Natural killer cell treated with Interleukin-12 subunit alpha and Interleukin-12 subunit beta and Interleukin-15 and Interleukin-18, amount 100 ng/mL, for 72 hours (primary cell): ENCODE measurements at regions not wholly inside any gene's neighbourhood (a gene's known extent, or its start where the extent isn't known, plus 50 kb on each side); places are given as distances from the start of the nearest gene placed in this dataset.

ENCODE experiments used
- ATAC-seq, 2 donors: fragments of 150-1000 bp; cut with Tn5 transposase in 1 of 2; sonication (Bioruptor Pico), chemical (Tn5 transposase) in 1 of 2; 2 replicates each; pipeline ENCODE4 v1.10.0; 2021
- DNase-seq: peaks from one replicate; pipeline ENCODE4 v3.0.0; 2022; ENCODE audit warnings: low spot score
- H3K27ac Mint-ChIP-seq, 2 donors: 1 replicate in 1 of 2; 2 replicates in 1 of 2; pipeline ENCODE4 v1.8.0; 2022; ENCODE audit warnings: mixed read lengths in 2 of 2, mild to moderate bottlenecking in 1 of 2, moderate library complexity in 1 of 2
- H3K27me3 Mint-ChIP-seq, 2 donors: 1 replicate in 1 of 2; 2 replicates in 1 of 2; pipeline ENCODE4 v1.8.0; 2022; ENCODE audit warnings: mixed read lengths in 2 of 2
- H3K36me3 Mint-ChIP-seq: one replicate; pipeline ENCODE4 v1.8.0; 2022; ENCODE audit warnings: mixed read lengths
- H3K4me1 Mint-ChIP-seq, 2 donors: 1 replicate in 1 of 2; 2 replicates in 1 of 2; pipeline ENCODE4 v1.8.0; 2022; ENCODE audit warnings: low read depth in 2 of 2, mixed read lengths in 2 of 2, mild to moderate bottlenecking in 1 of 2
- H3K4me3 Mint-ChIP-seq: one replicate; pipeline ENCODE4 v1.8.0; 2022; ENCODE audit warnings: mixed read lengths
- H3K9me3 Mint-ChIP-seq: 2 replicates; pipeline ENCODE4 v1.8.0; 2022; ENCODE audit warnings: mixed read lengths

DNA sequence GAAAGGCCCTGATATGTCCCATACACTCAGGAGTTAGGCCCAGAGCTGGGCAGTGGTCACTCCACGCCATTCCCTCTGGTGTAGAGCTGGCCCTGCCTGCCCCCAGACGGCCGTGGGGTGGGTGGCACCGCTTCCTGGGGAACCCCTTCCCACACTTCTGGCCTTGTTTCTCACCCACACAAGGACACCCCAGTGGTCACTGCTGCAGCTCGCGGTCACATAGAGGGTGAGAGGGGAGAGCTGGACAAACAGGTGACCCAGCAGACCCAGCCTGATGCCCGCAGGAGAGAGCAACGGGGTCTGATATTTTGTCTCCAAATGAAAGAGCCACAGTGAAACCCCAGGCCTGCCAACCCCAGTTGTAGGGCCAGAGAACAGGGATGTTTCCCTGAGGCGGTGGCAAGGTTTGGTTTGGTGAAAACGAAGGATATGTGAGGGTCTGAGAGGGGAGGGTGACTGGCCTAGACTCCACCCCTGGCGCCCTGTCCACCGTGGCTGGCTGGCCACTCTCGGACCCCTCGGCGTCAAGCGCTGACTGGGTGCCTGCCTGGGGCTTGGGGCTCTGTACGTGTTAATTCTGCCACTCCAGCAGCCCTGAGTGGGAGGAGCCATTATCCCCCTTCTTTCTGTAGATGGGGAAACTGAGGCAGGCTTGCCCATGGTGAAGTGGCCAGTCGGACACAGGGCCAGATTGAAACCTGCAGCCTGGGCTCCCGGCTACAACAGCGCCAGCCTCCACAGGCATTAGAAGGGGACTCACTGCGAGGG lies 71.0 kb upstream of the PPARA start:
- no peak overlapping the region for H3K27ac Mint-ChIP-seq
- no peaks in the 10 kb centered on the region for H3K9me3 Mint-ChIP-seq
- H3K27me3 Mint-ChIP-seq: no peaks in the 10 kb centered on the region
- H3K4me1 Mint-ChIP-seq: peaks cover 0 to 18% of the 10 kb centered on the region in 2 donors
- DNase-seq: peak; percentile 60
- H3K4me3 Mint-ChIP-seq: no peak overlapping the region
- ATAC-seq: no peak
- H3K36me3 Mint-ChIP-seq: no peaks in the 10 kb centered on the region

DNA sequence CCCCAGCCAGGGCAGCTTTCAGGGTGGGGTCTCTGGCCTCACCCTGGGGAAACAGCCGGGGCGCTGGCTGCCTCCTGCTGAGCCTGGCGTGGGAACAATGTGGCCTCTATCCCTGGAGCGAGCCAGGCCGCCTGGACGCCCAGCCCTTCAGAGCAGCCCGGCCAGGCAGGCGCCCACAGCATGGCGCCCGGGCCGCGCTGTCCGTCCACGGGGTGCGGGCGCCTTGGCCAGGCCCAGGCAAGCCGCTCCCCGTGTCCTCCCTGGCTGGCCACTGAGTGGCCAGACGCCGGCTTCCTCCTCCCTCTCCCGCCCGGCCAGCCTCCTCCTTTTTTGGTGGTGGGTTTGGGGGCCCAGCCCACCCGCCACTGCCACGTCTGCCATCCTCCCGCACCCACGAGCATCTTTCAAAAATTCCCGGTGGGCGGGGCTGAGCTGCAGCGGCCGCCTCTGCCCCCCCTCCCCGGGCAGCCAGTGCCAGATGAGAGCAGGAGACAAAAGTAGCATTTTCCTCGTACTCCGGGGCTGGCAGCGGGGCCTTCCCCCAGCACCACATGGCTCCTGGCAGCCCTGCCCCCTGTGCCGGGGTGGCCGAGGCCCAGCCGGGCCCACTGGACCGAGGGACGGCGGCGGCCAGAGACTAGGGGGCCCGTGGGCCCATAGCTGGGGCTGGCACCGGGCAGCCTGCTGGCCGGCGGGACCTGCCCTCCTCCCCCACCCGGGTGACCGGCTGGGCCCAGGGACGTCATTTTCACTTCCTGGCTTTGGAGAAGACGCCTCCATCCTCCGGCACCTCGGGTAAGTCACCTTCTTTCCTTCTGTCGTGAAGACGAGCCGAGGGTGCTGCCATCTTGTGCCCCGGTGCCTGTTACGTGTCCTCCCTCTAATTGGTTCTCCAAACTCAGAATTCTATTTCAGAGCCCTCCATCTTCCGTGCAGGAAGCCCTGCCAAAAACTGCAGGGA lies 70.2 kb upstream of the PPARA start:
- Mint-ChIP-seq H3K9me3 (no peaks in the 10 kb centered on the region), H3K4me3 (no peak overlapping the region), H3K4me1 (peaks cover 0 to 15% of the 10 kb centered on the region in 2 donors), H3K27ac (no peak overlapping the region), H3K36me3 (no peaks in the 10 kb centered on the region), H3K27me3 (no peaks in the 10 kb centered on the region)
- peak; percentile 56 for DNase-seq
- no peak for ATAC-seq

DNA sequence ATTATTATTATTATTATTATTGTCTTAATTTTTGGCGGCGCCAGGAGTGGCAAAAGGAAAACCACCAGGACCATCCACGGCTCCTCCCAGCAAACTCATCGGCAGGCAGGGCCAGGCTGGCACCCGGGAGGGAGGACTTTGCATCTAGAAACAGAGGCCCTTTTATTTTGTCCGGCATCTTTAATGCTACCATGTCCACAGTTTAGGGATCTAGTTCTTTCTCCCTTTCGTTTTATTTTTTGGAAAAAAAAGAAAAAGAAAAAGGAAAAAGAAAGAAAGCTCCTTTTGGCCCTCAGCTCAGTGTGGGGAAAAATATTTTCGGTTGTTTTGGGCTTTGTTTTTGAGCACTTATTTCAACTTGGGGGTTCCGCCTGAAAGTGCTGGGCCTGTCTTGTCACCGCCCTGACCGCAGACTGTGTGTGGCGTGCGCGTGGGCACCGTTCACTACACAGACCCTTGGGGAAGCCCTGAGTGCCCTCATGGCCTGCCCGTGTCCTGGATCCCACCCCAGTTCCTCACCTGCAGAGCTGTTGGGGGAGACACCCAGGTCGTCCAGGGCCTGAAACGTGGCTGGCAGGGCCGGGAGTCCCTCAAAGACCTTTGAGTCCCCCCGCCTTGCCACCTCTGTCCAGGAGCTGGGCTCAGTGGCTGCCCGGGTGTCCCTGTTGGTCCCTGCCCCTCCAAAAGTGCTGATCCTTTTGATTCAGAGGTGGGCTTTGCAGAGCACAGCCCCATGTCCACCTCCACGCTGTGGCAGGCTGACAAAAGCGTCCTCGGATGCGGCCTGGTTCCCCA lies 69.1 kb upstream of the PPARA start:
- Mint-ChIP-seq H3K4me1 (peaks cover 0 to 9% of the 10 kb centered on the region in 2 donors), H3K4me3 (no peak overlapping the region), H3K27ac (no peak overlapping the region), H3K27me3 (no peaks in the 10 kb centered on the region), H3K36me3 (no peaks in the 10 kb centered on the region), H3K9me3 (no peaks in the 10 kb centered on the region)
- ATAC-seq (no peak), DNase-seq (peak; percentile 49)

DNA sequence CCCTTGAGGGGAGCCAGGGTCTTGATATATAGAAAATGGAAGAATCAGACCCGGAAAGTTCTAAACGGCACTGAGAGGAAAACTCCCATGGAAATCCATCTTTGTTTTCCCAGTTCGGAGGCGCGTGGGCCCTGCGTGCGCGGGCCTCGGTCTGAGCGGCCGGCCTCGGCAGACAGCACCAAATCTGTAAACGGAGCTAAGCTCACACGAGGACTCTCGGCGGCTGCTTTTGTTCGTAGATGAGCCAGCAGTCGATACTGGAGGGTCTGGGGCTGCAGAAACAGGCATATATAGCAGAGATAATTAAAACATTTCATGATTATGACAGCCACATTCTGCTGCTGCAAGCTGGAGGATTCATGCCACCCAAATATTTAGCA lies 68.5 kb upstream of the PPARA start:
- Mint-ChIP-seq H3K9me3 (no peaks in the 10 kb centered on the region), H3K27me3 (no peaks in the 10 kb centered on the region), H3K36me3 (no peaks in the 10 kb centered on the region), H3K4me3 (no peak overlapping the region), H3K4me1 (peaks cover 0 to 9% of the 10 kb centered on the region in 2 donors), H3K27ac (no peak overlapping the region)
- no peak for DNase-seq
- no peak for ATAC-seq

GRCh38 chr22:46082633-46083032 lies 67.7 kb upstream of the PPARA start:
- Mint-ChIP-seq H3K9me3 (no peaks in the 10 kb centered on the region), H3K4me1 (peaks cover 0 to 3% of the 10 kb centered on the region in 2 donors), H3K27me3 (no peaks in the 10 kb centered on the region), H3K4me3 (no peak overlapping the region), H3K27ac (no peak overlapping the region), H3K36me3 (no peaks in the 10 kb centered on the region)
- ATAC-seq (no peak), DNase-seq (no peak)

DNA sequence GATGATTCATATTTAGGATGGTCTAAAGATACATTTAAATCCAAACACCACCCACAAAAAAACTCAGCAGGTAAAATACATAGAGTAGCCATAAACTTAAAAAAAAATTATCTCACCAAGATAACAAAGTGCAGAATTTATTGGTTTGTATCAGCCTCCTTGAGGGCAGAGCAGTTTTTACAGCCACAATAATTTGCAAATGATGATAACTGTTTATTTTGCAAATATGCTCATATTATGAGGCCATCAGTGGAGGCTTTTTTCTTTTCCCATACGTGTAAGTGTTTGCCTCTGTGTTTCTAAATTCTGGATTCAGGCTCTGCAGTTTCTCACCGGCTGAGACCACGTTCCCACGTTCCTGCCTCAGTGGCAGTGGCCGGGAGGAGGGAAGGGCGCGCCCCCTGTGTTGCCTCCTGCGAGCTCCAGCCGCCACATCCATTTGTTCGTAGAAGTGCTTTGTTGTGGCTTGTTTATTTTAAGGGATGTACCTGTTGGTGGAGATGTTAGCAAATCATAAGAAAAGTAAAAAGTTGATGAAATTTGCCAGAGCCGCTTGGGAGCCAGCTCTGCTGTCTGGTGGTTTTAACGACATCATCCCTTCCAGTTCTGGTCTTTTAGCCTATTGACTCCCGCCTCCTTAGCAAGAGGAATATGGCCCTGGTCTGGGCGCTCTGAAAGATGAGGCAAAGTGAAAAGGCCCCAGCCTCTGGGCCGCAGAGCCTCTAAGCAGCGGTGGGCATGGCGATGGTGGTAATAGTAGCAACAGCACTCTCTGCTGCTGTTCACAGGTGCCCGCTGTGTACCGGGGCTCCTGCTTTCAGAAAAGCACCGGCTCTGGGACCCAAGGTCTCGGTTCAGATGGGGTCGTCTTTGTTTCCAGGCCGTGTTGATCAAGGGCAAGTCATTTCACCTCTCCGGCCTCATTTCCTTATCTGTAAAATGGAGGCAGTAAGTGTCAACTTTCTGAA lies 66.7 kb upstream of the PPARA start:
- H3K27ac Mint-ChIP-seq: no peak overlapping the region
- H3K4me3 Mint-ChIP-seq: no peak overlapping the region
- H3K27me3 Mint-ChIP-seq: no peaks in the 10 kb centered on the region
- peaks cover 0 to 2% of the 10 kb centered on the region in 2 donors for H3K4me1 Mint-ChIP-seq
- DNase-seq: peak; percentile 13
- H3K36me3 Mint-ChIP-seq: no peaks in the 10 kb centered on the region
- no peaks in the 10 kb centered on the region for H3K9me3 Mint-ChIP-seq
- ATAC-seq: no peak

GRCh38 chr22:46084376-46084775 lies 66.0 kb upstream of the PPARA start:
- H3K4me3 Mint-ChIP-seq: no peak overlapping the region
- DNase-seq (peak; percentile 46), ATAC-seq (no peak)
- no peaks in the 10 kb centered on the region for H3K9me3 Mint-ChIP-seq
- H3K4me1 Mint-ChIP-seq: peaks cover 0 to 2% of the 10 kb centered on the region in 2 donors
- no peak overlapping the region for H3K27ac Mint-ChIP-seq
- H3K36me3 Mint-ChIP-seq: no peaks in the 10 kb centered on the region
- H3K27me3 Mint-ChIP-seq: no peaks in the 10 kb centered on the region

DNA sequence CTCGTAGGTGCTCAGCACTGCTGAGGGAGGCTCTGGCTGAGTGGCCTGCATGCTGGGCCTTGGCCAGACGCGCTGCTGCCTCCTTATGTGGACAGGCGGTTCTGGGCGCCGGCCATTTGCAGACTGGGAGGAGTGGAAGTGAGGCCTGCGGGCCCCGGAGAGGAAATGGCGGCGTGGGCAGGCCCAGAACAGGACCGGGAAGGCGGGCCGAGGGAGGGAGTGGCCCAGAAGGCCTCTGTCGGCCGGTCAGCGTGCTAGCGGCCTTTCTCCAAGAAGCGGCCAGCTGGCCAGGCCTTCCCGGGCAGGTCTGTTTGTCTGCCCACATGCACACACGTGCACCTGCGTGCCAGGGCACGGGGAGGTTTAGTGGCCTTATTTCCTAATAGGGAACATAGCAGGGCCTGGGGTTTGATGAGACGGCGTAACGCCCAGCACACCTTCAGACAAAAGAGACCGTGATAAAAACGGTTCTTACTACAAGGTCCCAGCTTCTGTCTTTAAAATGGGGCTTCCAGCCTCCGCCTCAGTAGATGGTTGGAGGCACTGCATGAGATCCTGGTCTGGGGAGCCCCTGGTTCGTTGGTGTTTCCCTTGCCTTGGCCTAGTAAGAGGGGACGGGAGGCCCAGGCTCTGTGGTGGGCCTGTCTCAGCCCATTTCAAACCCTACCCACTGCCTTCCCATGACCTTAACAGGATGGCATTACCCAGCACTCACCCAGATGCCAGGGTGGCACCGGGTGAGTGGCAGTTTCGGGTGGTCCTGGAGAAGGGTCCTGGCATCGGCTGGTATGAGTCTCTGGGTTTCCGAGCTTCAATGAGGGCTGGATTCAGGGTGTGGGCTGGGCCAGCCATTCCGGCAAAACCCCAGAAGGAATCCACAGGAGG lies 65.1 kb upstream of the PPARA start:
- H3K27ac Mint-ChIP-seq: no peak overlapping the region
- ATAC-seq: no peak

GRCh38 chr22:46085828-46086576 lies 64.3 kb upstream of the PPARA start:
- no peak overlapping the region for H3K4me3 Mint-ChIP-seq
- no peaks in the 10 kb centered on the region for H3K36me3 Mint-ChIP-seq
- no peak overlapping the region for H3K27ac Mint-ChIP-seq
- no peaks in the 10 kb centered on the region for H3K27me3 Mint-ChIP-seq
- no peaks in the 10 kb centered on the region for H3K9me3 Mint-ChIP-seq
- DNase-seq (peak; percentile 37), ATAC-seq (no peak)
- peaks cover 0 to 2% of the 10 kb centered on the region in 2 donors for H3K4me1 Mint-ChIP-seq

More for the DNA sequence above, 65.1 kb upstream of the PPARA start:
- H3K36me3 Mint-ChIP-seq: no peaks in the 10 kb centered on the region
- no peaks in the 10 kb centered on the region for H3K27me3 Mint-ChIP-seq
- H3K9me3 Mint-ChIP-seq: no peaks in the 10 kb centered on the region
- peak; percentile 58 for DNase-seq
- H3K4me1 Mint-ChIP-seq: peaks cover 0 to 2% of the 10 kb centered on the region in 2 donors
- H3K4me3 Mint-ChIP-seq: no peak overlapping the region

GRCh38 chr22:46086577-46087335 lies 63.6 kb upstream of the PPARA start:
- no peaks in the 10 kb centered on the region for H3K36me3 Mint-ChIP-seq
- H3K9me3 Mint-ChIP-seq: no peaks in the 10 kb centered on the region
- H3K4me3 Mint-ChIP-seq: no peak overlapping the region
- peaks cover 0 to 7% of the 10 kb centered on the region in 2 donors for H3K4me1 Mint-ChIP-seq
- DNase-seq: no peak
- no peaks in the 10 kb centered on the region for H3K27me3 Mint-ChIP-seq
- ATAC-seq: no peak
- peak overlapping the region in 1 of 2 donors; percentile 45 for H3K27ac Mint-ChIP-seq

GRCh38 chr22:46087336-46087690 lies 63.0 kb upstream of the PPARA start:
- Mint-ChIP-seq H3K27ac (peak overlapping the region in 1 of 2 donors; percentile 45), H3K9me3 (no peaks in the 10 kb centered on the region)
- no peak for ATAC-seq

More at GRCh38 chr22:46087336-46087690, 63.0 kb upstream of the PPARA start:
- no peaks in the 10 kb centered on the region for H3K36me3 Mint-ChIP-seq
- H3K27me3 Mint-ChIP-seq: no peaks in the 10 kb centered on the region
- peaks cover 0 to 9% of the 10 kb centered on the region in 2 donors for H3K4me1 Mint-ChIP-seq
- DNase-seq: no peak
- H3K4me3 Mint-ChIP-seq: no peak overlapping the region
